H1 (cell line): ENCODE measurements at regions not wholly inside any gene's neighbourhood (a gene's known extent, or its start where the extent isn't known, plus 50 kb on each side); places are given as distances from the start of the nearest gene placed in this dataset.
"Not testable (repeated sequence)": the region's sequence is repeated elsewhere in the genome, so short reads cannot be mapped to it uniquely, and the experiment has no call there.

ENCODE experiments used
- CTCF ChIA-PET: fragments of 300-600 bp; sonication (Branson Sonifier 250); formaldehyde crosslinking; loops from one replicate; lab custom pipeline; 2021; ENCODE audit not compliant: partially characterized antibody; lab: Charles Lee
- POLR2A ChIA-PET: fragments of 300-600 bp; sonication (Branson Sonifier 250); formaldehyde crosslinking; loops from one replicate; lab custom pipeline; 2021; ENCODE audit warnings: inconsistent platforms; ENCODE audit not compliant: partially characterized antibody; lab: Charles Lee
- DNase-seq, 2 experiments: peaks; one replicate each; pipeline versions ENCODE4 v3.0.0 to v3.0.0-alpha.2; 2010 to 2022; ENCODE audit warnings: low spot score in 2 of 2, low read depth in 1 of 2, mixed read lengths in 1 of 2
- FAIRE-seq: peaks from 2 replicates; lab custom pipeline; 2011; peaks lifted over from hg19 to GRCh38; lab: Jason Lieb, UNC
- H2AFZ ChIP-seq: 2 replicates; pipeline ENCODE4 v1.8.1; 2012; ENCODE audit warnings: low read length, inconsistent platforms
- H2AK5ac ChIP-seq: 2 replicates; pipeline ENCODE4 v1.6.1; 2013; ENCODE audit warnings: low read depth, low read length
- H2BK120ac ChIP-seq: replicated peaks from 2 replicates; pipeline ENCODE3; 2013; ENCODE audit warnings: low read depth, low read length, inconsistent platforms
- H2BK12ac ChIP-seq: 2 replicates; pipeline ENCODE4 v1.6.1; 2013; ENCODE audit warnings: low read depth, low read length
- H2BK15ac ChIP-seq: 2 replicates; pipeline ENCODE4 v1.6.1; 2013; ENCODE audit warnings: low read length
- H2BK20ac ChIP-seq: 2 replicates; pipeline ENCODE4 v1.6.1; 2013; ENCODE audit warnings: low read length
- H2BK5ac ChIP-seq: 2 replicates; pipeline ENCODE4 v1.6.1; 2013; ENCODE audit warnings: low read depth, low read length
- H3K14ac ChIP-seq: 2 replicates; pipeline ENCODE4 v1.6.1; 2013; ENCODE audit warnings: inconsistent platforms; ENCODE audit not compliant: insufficient read length
- H3K18ac ChIP-seq: 2 replicates; pipeline ENCODE4 v1.6.1; 2013; ENCODE audit warnings: low read length; ENCODE audit errors: extremely low read depth
- H3K23ac ChIP-seq: 2 replicates; pipeline ENCODE4 v1.6.1; 2013; ENCODE audit warnings: inconsistent platforms; ENCODE audit not compliant: insufficient read length
- H3K23me2 ChIP-seq: 2 replicates; pipeline ENCODE4 v1.6.1; 2013; ENCODE audit warnings: low read depth, low read length
- H3K27ac ChIP-seq: 2 replicates; pipeline ENCODE4 v1.6.1; 2011; ENCODE audit warnings: low read depth, low read length, inconsistent platforms
- H3K27me3 ChIP-seq, 4 experiments: replicated peaks in 1 of 4; 1 replicate in 1 of 4; 2 replicates in 3 of 4; pipeline versions ENCODE4 v1.6.1 to v1.8.1; 2011 to 2013; ENCODE audit warnings: low read length in 3 of 4, mild to moderate bottlenecking in 3 of 4, inconsistent platforms in 2 of 4, mixed read lengths in 2 of 4, moderate library complexity in 1 of 4; ENCODE audit not compliant: control insufficient read depth in 3 of 4, insufficient read depth in 3 of 4; ENCODE audit errors: extremely low read depth in 1 of 4
- H3K36me3 ChIP-seq, 4 experiments: 2 replicates each; pipeline versions ENCODE4 v1.6.1 to v1.8.1; 2011 to 2013; ENCODE audit warnings: mild to moderate bottlenecking in 4 of 4, low read length in 3 of 4, moderate library complexity in 2 of 4, control low read depth in 1 of 4, inconsistent platforms in 1 of 4; ENCODE audit not compliant: insufficient read depth in 4 of 4, control insufficient read depth in 2 of 4
- H3K4ac ChIP-seq: replicated peaks from 2 replicates; pipeline ENCODE3; 2013; ENCODE audit warnings: low read length, low read depth, mixed read lengths, inconsistent platforms; ENCODE audit not compliant: insufficient read length
- H3K4me1 ChIP-seq, 4 experiments: replicated peaks in 1 of 4; 1 replicate in 1 of 4; 2 replicates in 3 of 4; pipeline versions ENCODE4 v1.6.1 to v1.8.1; 2011 to 2013; ENCODE audit warnings: low read length in 3 of 4, inconsistent platforms in 2 of 4, mixed read lengths in 1 of 4; ENCODE audit not compliant: insufficient read depth in 4 of 4, control insufficient read depth in 3 of 4
- H3K4me2 ChIP-seq, 2 experiments: 2 replicates each; pipeline versions ENCODE4 v1.6.1 to v1.8.1; 2011 to 2013; ENCODE audit warnings: low read depth in 2 of 2, low read length in 2 of 2, control low read depth in 1 of 2, inconsistent platforms in 1 of 2, mild to moderate bottlenecking in 1 of 2; ENCODE audit not compliant: insufficient read depth in 1 of 2
- H3K4me3 ChIP-seq, 4 experiments: fragments of 200-600, 300-600 bp in 1 of 4; sonication (generic), shearing (Covaris generic), sonication (Bioruptor Twin) in 1 of 4; 2 replicates each; pipeline versions ENCODE4 v1.5.1 to v1.8.1; 2011 to 2016; ENCODE audit warnings: low read length in 4 of 4, low read depth in 3 of 4, control low read depth in 2 of 4, inconsistent platforms in 2 of 4, mild to moderate bottlenecking in 2 of 4, mixed read lengths in 1 of 4, moderate library complexity in 1 of 4; ENCODE audit not compliant: insufficient read depth in 2 of 4; ENCODE audit errors: extremely low read depth in 1 of 4
- H3K56ac ChIP-seq: replicated peaks from 2 replicates; pipeline ENCODE3; 2013; ENCODE audit warnings: low read depth, mild to moderate bottlenecking, mixed read lengths, low read length, inconsistent platforms; ENCODE audit not compliant: insufficient read length
- H3K79me1 ChIP-seq: 2 replicates; pipeline ENCODE4 v1.6.1; 2013; ENCODE audit warnings: low read depth, low read length, control low read depth
- H3K79me2 ChIP-seq, 2 experiments: 2 replicates each; pipeline versions ENCODE4 v1.6.1 to v1.8.1; 2012 to 2013; ENCODE audit warnings: low read length in 2 of 2, mild to moderate bottlenecking in 2 of 2, inconsistent platforms in 1 of 2; ENCODE audit not compliant: insufficient read depth in 2 of 2, control insufficient read depth in 1 of 2
- H3K9ac ChIP-seq, 4 experiments: replicated peaks in 1 of 4; 1 replicate in 1 of 4; 2 replicates in 3 of 4; pipeline versions ENCODE4 v1.6.1 to v1.8.1; 2011 to 2013; ENCODE audit warnings: low read depth in 3 of 4, low read length in 3 of 4, control low read depth in 2 of 4, mild to moderate bottlenecking in 2 of 4, moderate library complexity in 2 of 4, inconsistent platforms in 1 of 4; ENCODE audit errors: extremely low read depth in 1 of 4
- H3K9me3 ChIP-seq, 2 experiments: 2 replicates each; pipeline versions ENCODE4 v1.6.1 to v1.8.1; 2012 to 2013; ENCODE audit warnings: mild to moderate bottlenecking in 2 of 2, moderate library complexity in 2 of 2, control low read depth in 1 of 2, inconsistent platforms in 1 of 2, low read depth in 1 of 2, low read length in 1 of 2, mixed read lengths in 1 of 2; ENCODE audit not compliant: insufficient read depth in 2 of 2
- H4K20me1 ChIP-seq, 2 experiments: replicated peaks in 1 of 2; 2 replicates each; pipeline versions ENCODE3 to v1.8.1; 2011 to 2013; ENCODE audit warnings: inconsistent platforms in 2 of 2, low read length in 2 of 2, mild to moderate bottlenecking in 1 of 2; ENCODE audit not compliant: insufficient read depth in 2 of 2, control insufficient read depth in 1 of 2
- H4K5ac ChIP-seq: 2 replicates; pipeline ENCODE4 v1.6.1; 2013; ENCODE audit warnings: low read length, low read depth, mixed read lengths, inconsistent platforms; ENCODE audit not compliant: insufficient read length
- H4K8ac ChIP-seq: 2 replicates; pipeline ENCODE4 v1.8.0; 2013; ENCODE audit warnings: mild to moderate bottlenecking, moderate library complexity, low read length, inconsistent platforms; ENCODE audit not compliant: insufficient read depth; ENCODE audit errors: extremely low read depth
- H4K91ac ChIP-seq: replicated peaks from 2 replicates; pipeline ENCODE3; 2013; ENCODE audit warnings: low read length, mixed read lengths, inconsistent platforms; ENCODE audit not compliant: insufficient read length
- CTCF ChIP-seq, 3 experiments: IDR thresholded peaks; 1 replicate in 2 of 3; 2 replicates in 1 of 3; pipeline versions ENCODE4 v1.5.1 to v1.6.1; 2011; ENCODE audit warnings: low read length in 3 of 3, mild to moderate bottlenecking in 3 of 3, inconsistent platforms in 2 of 3, low read depth in 1 of 3, moderate library complexity in 1 of 3; ENCODE audit not compliant: insufficient read depth in 1 of 3; ENCODE audit errors: control extremely low read depth in 1 of 3
- RAD21 ChIP-seq, 2 experiments: IDR thresholded peaks in 1 of 2; conservative IDR thresholded peaks in 1 of 2; 2 replicates each; pipeline ENCODE4 v1.6.1; 2011; ENCODE audit warnings: low read depth in 2 of 2, low read length in 2 of 2, improper control_type of control experiment in 1 of 2, inconsistent platforms in 1 of 2, mild to moderate bottlenecking in 1 of 2, moderate library complexity in 1 of 2
- WGBS, 2 experiments: shearing (Covaris generic) in 1 of 2; methylation state at CpG; one replicate each; pipeline versions ENCODE4 v1.1.6 to v1.1.7; 2013 to 2015; ENCODE audit warnings: low lambda C conversion rate in 2 of 2, mixed read lengths in 2 of 2, inconsistent platforms in 1 of 2, low coverage in 1 of 2, missing lambda C conversion rate in 1 of 2; ENCODE audit not compliant: insufficient replicate concordance in 2 of 2, insufficient coverage in 1 of 2, insufficient read length in 1 of 2; ENCODE audit errors: extremely low coverage in 1 of 2, missing lambda C conversion rate in 1 of 2; 5-methylcytosine and 5-hydroxymethylcytosine counted together

DNA sequence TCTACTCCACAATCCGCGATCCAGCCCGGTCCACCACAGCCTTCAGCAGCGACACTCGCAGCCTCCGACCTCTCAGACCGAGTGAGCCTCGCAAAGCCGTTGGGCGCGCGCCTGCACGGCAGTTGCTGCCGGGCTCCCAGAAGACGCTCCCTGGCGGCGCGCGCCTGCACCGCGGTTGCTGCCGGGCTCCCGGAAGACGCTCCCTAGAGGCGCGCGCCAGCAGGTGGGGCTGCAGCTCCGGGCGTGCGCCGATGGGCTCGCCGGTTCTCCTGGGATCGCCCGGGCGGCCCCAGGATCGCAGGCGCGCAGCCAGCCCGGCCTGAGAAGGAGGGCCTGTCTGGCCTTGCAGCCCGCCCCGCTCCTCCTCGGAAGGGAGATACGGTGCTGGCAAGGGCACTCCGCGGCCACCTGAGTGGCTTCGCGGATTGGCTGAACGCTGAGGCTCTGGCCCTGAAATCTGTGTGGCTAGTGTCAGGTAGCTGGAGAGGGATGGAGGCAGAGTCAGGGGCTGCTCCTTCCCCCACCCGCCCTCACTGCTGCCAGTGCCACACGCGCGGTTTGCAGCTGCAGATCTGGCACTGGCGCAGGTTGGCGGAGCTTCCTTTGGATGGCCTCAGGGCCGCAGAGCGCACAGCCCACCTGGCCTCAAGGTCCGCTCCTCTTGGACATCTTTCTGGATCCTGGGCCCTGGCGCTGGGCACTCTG lies 416.2 kb downstream of the FOXD4L4 start:
- H3K9ac ChIP-seq, POLR2A ChIA-PET: not testable (repeated sequence)
- H3K4me3 ChIP-seq, result peak overlapping the region in 2 of 4 experiments; percentile 13 to 42; a peak in 2 of 8 replicates

More for the DNA sequence above, 416.2 kb downstream of the FOXD4L4 start:
- H3K79me2 ChIP-seq, H3K18ac ChIP-seq, H3K4ac ChIP-seq, H3K4me1 ChIP-seq, CTCF ChIA-PET, H3K9me3 ChIP-seq, FAIRE-seq, H2BK20ac ChIP-seq, H2BK5ac ChIP-seq, H3K14ac ChIP-seq, H2BK15ac ChIP-seq, H3K23me2 ChIP-seq, H4K91ac ChIP-seq, H3K56ac ChIP-seq, H4K8ac ChIP-seq, H2BK12ac ChIP-seq, H3K36me3 ChIP-seq, H4K20me1 ChIP-seq, H4K5ac ChIP-seq, H2BK120ac ChIP-seq, H3K79me1 ChIP-seq, H3K27ac ChIP-seq, H3K27me3 ChIP-seq, H2AFZ ChIP-seq, H2AK5ac ChIP-seq, H3K23ac ChIP-seq: not testable (repeated sequence)
- peak; percentile 44 to 51; a peak in 3 of 4 replicates for TF ChIP-seq RAD21 (IDR thresholded peaks at IDR 0.05 in 1 of 2, conservative IDR thresholded peaks at IDR 0.05 in 1 of 2; ENCODE audit: low read depth in 2 of 2, low read length in 2 of 2)
- TF ChIP-seq CTCF (IDR thresholded peaks at IDR 0.05; ENCODE audit: control extremely low read depth in 1 of 3, insufficient read depth in 1 of 3, low read depth in 1 of 3, low read length in 3 of 3), result peak; percentile 16 to 63 (median 44)
- 0% methylated on average over 1 of the region's 59 CpGs; no CpG with 5 or more reads in 1 of the 2 experiments for WGBS, 2 experiments
- H3K4me2 ChIP-seq, result peak overlapping the region in 1 of 2 experiments; percentile 60; a peak in 3 of 4 replicates
- peak in 1 of 2 experiments; percentile 75 for DNase-seq
